ENCODE measurements at regions not wholly inside any gene's neighbourhood (a gene's known extent, or its start where the extent isn't known, plus 50 kb on each side); places are given as distances from the start of the nearest gene placed in this dataset.

DNA sequence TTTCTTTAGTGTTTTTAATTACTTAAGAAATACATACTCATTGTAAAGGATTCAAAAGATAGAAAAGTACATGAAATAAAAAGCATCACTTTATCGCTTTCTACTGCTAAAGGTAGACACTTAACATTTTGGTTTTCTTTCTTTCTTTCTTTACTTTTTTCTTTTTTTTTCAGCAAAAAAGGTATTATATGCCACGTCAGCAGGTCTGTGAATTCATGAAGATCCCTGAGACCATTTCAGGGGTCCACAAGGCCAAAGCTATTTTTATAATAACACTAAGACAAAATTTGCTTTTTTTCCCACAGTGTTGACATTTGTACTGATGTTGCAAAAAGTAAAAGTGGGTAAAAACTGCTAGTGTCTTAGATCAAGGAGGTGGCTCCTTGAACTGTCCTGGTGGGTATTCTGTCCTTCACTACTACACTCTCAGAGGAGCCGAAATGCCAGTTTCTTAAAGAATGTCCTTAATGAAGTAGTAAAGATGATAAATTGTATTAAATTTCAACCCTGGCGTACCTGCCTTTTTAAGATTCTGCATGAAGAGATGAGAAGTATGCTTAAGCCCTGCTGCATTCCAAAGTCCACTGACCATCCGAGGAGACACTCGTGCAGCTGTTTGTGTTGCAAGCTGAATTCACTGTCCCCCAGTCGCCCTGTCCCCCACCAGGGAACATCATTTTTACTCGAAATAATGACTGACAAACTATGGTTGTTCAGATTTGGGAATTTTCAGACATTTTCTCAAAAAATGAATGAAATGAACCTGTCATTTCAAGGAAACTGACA, 106.7 kb upstream of the PIAS1 start:
- no peak for TF ChIP-seq CTCF (IDR thresholded peaks at IDR 0.05)
- no peak for TF ChIP-seq POLR2A (IDR thresholded peaks at IDR 0.05)
- no peak for TF ChIP-seq POLR2AphosphoS5 (IDR thresholded peaks at IDR 0.05)
